GM21717 (cell line): ENCODE measurements at regions not wholly inside any gene's neighbourhood (a gene's known extent, or its start where the extent isn't known, plus 50 kb on each side); places are given as distances from the start of the nearest gene placed in this dataset.
"Not testable (repeated sequence)": the region's sequence is repeated elsewhere in the genome, so short reads cannot be mapped to it uniquely, and the experiment has no call there.

ENCODE experiments used
- ATAC-seq: cut with Tn5 transposase; IDR thresholded peaks from one replicate; pipeline ENCODE4 v1.9.1; 2021; ENCODE audit warnings: mild to moderate bottlenecking, moderate library complexity; ENCODE audit not compliant: unreplicated experiment

- ATAC-seq = no peak
Observed at GRCh38 chr5:21613971-21614488, 1239.1 kb downstream of the CDH12 start.

- no peak for ATAC-seq
Observed at GRCh38 chr5:21603796-21604195, 1249.3 kb downstream of the CDH12 start.

- no peak for ATAC-seq
Observed at GRCh38 chr5:21594566-21594965, 1258.6 kb downstream of the CDH12 start.

GRCh38 chr5:21593261-21593660 lies 1259.9 kb downstream of the CDH12 start:
- ATAC-seq = no peak

- ATAC-seq = no peak
Observed at GRCh38 chr5:21581508-21581907, 1271.6 kb downstream of the CDH12 start.

GRCh38 chr5:21574961-21575360 lies 1278.2 kb downstream of the CDH12 start:
- no peak for ATAC-seq

GRCh38 chr5:21574438-21574837 lies 1278.7 kb downstream of the CDH12 start:
- ATAC-seq = no peak

GRCh38 chr5:21573416-21574314 lies 1279.5 kb downstream of the CDH12 start:
- no peak for ATAC-seq

- ATAC-seq = not testable (repeated sequence)
Observed at GRCh38 chr5:21571196-21571595, 1281.9 kb downstream of the CDH12 start.

GRCh38 chr5:21559109-21559508 lies 1294.0 kb downstream of the CDH12 start:
- not testable (repeated sequence) for ATAC-seq

GRCh38 chr5:21552263-21552662 lies 1300.9 kb downstream of the CDH12 start:
- ATAC-seq = not testable (repeated sequence)

- ATAC-seq = not testable (repeated sequence)
Observed at GRCh38 chr5:21550916-21551315, 1302.2 kb downstream of the CDH12 start.

- ATAC-seq = not testable (repeated sequence)
Observed at GRCh38 chr5:21547656-21548055, 1305.5 kb downstream of the CDH12 start.

- ATAC-seq = not testable (repeated sequence)
Observed at GRCh38 chr5:21535114-21535513, 1318.0 kb downstream of the CDH12 start.

GRCh38 chr5:21521157-21521556 lies 1332.0 kb downstream of the CDH12 start:
- not testable (repeated sequence) for ATAC-seq

GRCh38 chr5:21496926-21497325 lies 1356.2 kb downstream of the CDH12 start:
- ATAC-seq = not testable (repeated sequence)

- not testable (repeated sequence) for ATAC-seq
Observed at GRCh38 chr5:21496056-21496455, 1357.1 kb downstream of the CDH12 start.

GRCh38 chr5:21495235-21495634 lies 1357.9 kb downstream of the CDH12 start:
- ATAC-seq = not testable (repeated sequence)

- not testable (repeated sequence) for ATAC-seq
Observed at GRCh38 chr5:21494033-21494432, 1359.1 kb downstream of the CDH12 start.

- ATAC-seq = not testable (repeated sequence)
Observed at GRCh38 chr5:21491182-21491581, 1362.0 kb downstream of the CDH12 start.

GRCh38 chr5:21488828-21489227 lies 1364.3 kb downstream of the CDH12 start:
- ATAC-seq = not testable (repeated sequence)

GRCh38 chr5:21485458-21486000 lies 1367.6 kb downstream of the CDH12 start:
- ATAC-seq = not testable (repeated sequence)
